ENCODE measurements at regions not wholly inside any gene's neighbourhood (a gene's known extent, or its start where the extent isn't known, plus 50 kb on each side); places are given as distances from the start of the nearest gene placed in this dataset.

GRCh38 chr20:41952166-41952565, 334.0 kb upstream of the CHD6 start:
- Histone ChIP-seq H3K4me3 (replicated peaks; ENCODE audit: low read depth, low read length) (no peak overlapping the region), H3K36me3 (ENCODE audit: control insufficient read depth, insufficient read depth, low read length) (no peaks in the 10 kb centered on the region)
- no peak for TF ChIP-seq CTCF (IDR thresholded peaks at IDR 0.05; ENCODE audit: insufficient read depth, low read length, poor library complexity, severe bottlenecking)

GRCh38 chr20:41951615-41952014, 333.4 kb upstream of the CHD6 start:
- no peak for TF ChIP-seq CTCF (IDR thresholded peaks at IDR 0.05; ENCODE audit: insufficient read depth, low read length, poor library complexity, severe bottlenecking)
- Histone ChIP-seq H3K27me3 (replicated peaks; ENCODE audit: control insufficient read depth, insufficient read depth, low read length) (no peaks in the 10 kb centered on the region), H3K4me3 (replicated peaks; ENCODE audit: low read depth, low read length) (no peak overlapping the region), H3K36me3 (ENCODE audit: control insufficient read depth, insufficient read depth, low read length) (no peaks in the 10 kb centered on the region)
- DNase-seq (ENCODE audit: extremely low read depth, insufficient read length): no peak

More at GRCh38 chr20:41952166-41952565, 334.0 kb upstream of the CHD6 start:
- DNase-seq (ENCODE audit: extremely low read depth, insufficient read length): no peak
- no peaks in the 10 kb centered on the region for H3K27me3 ChIP-seq (replicated peaks; ENCODE audit: control insufficient read depth, insufficient read depth, low read length)

GRCh38 chr20:41939659-41940058, 321.5 kb upstream of the CHD6 start:
- Histone ChIP-seq H3K27me3 (replicated peaks; ENCODE audit: control insufficient read depth, insufficient read depth, low read length) (no peaks in the 10 kb centered on the region), H3K36me3 (ENCODE audit: control insufficient read depth, insufficient read depth, low read length) (no peaks in the 10 kb centered on the region), H3K4me3 (replicated peaks; ENCODE audit: low read depth, low read length) (no peak overlapping the region)
- TF ChIP-seq CTCF (IDR thresholded peaks at IDR 0.05; ENCODE audit: insufficient read depth, low read length, poor library complexity, severe bottlenecking): no peak
- DNase-seq (ENCODE audit: extremely low read depth, insufficient read length): no peak

- Histone ChIP-seq H3K4me3 (replicated peaks; ENCODE audit: low read depth, low read length) (no peak overlapping the region), H3K36me3 (ENCODE audit: control insufficient read depth, insufficient read depth, low read length) (no peaks in the 10 kb centered on the region), H3K27me3 (replicated peaks; ENCODE audit: control insufficient read depth, insufficient read depth, low read length) (no peaks in the 10 kb centered on the region)
- no peak for TF ChIP-seq CTCF (IDR thresholded peaks at IDR 0.05; ENCODE audit: insufficient read depth, low read length, poor library complexity, severe bottlenecking)
- no peak for DNase-seq (ENCODE audit: extremely low read depth, insufficient read length)
Observed at GRCh38 chr20:41938353-41938752, 320.2 kb upstream of the CHD6 start.

GRCh38 chr20:41935259-41935791, 317.1 kb upstream of the CHD6 start:
- Histone ChIP-seq H3K27me3 (replicated peaks; ENCODE audit: control insufficient read depth, insufficient read depth, low read length) (no peaks in the 10 kb centered on the region), H3K36me3 (ENCODE audit: control insufficient read depth, insufficient read depth, low read length) (no peaks in the 10 kb centered on the region), H3K4me3 (replicated peaks; ENCODE audit: low read depth, low read length) (no peak overlapping the region)
- DNase-seq (ENCODE audit: extremely low read depth, insufficient read length): no peak
- no peak for TF ChIP-seq CTCF (IDR thresholded peaks at IDR 0.05; ENCODE audit: insufficient read depth, low read length, poor library complexity, severe bottlenecking)

- H3K27me3 ChIP-seq (replicated peaks; ENCODE audit: control insufficient read depth, insufficient read depth, low read length): no peaks in the 10 kb centered on the region
- TF ChIP-seq CTCF (IDR thresholded peaks at IDR 0.05; ENCODE audit: insufficient read depth, low read length, poor library complexity, severe bottlenecking): no peak
- H3K36me3 ChIP-seq (ENCODE audit: control insufficient read depth, insufficient read depth, low read length): no peaks in the 10 kb centered on the region
- no peak overlapping the region for H3K4me3 ChIP-seq (replicated peaks; ENCODE audit: low read depth, low read length)
- no peak for DNase-seq (ENCODE audit: extremely low read depth, insufficient read length)
Observed at GRCh38 chr20:41932431-41932830, 314.3 kb upstream of the CHD6 start.
